ENCODE measurements at regions not wholly inside any gene's neighbourhood (a gene's known extent, or its start where the extent isn't known, plus 50 kb on each side); places are given as distances from the start of the nearest gene placed in this dataset.

DNA sequence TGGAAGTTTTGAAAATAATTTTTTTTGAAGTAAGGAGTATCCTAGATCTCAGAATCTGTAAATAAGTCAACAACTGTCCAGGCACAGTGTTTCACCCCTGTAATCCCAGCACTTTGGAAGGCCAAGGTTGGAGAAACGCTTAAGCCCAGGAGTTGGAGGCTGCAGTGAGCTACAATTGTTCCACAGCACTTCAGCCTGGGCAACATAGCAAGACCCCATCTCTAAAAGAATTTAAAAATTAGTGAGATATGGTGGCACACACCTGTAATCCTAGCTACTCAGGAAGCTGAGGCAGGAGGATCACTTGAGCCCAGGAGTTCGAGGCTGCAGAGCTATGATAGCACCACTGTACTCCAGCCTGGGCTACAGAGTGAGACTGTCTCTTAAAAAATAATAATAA is 87.2 kb upstream of the ZNF507 start (continued):
- no peak for TF ChIP-seq ZNF704 (CRISPR knock-in tag; IDR thresholded peaks at IDR 0.05; ENCODE audit: borderline replicate concordance)

GRCh38 chr19:32264568-32264967 is 80.8 kb upstream of the ZNF507 start:
- ChIA-PET CTCF (ENCODE audit: low intra/inter-chr PET ratio, low total read pairs) (no interaction called here), POLR2A (no interaction called here)
- Histone ChIP-seq H3K27me3 (ENCODE audit: control insufficient read depth in 1 of 2, insufficient read depth in 2 of 2, low read length in 2 of 2) (peaks cover 0 to 6% of the 10 kb centered on the region in 2 experiments; a peak in 1 of 5 replicates), H3K4me1 (ENCODE audit: insufficient read depth, low read length) (no peaks in the 10 kb centered on the region), H3K27ac (ENCODE audit: extremely low read length, insufficient read depth, low read length) (no peak overlapping the region), H3K4me3 (replicated peaks in 1 of 3; ENCODE audit: insufficient read depth in 1 of 3, low read depth in 2 of 3, low read length in 3 of 3) (no peak overlapping the region), H3K36me3 (replicated peaks in 1 of 2; ENCODE audit: control insufficient read depth in 1 of 2, insufficient read depth in 2 of 2, low read length in 2 of 2) (no peaks in the 10 kb centered on the region), H3K4me2 (ENCODE audit: low read depth, low read length) (no peak overlapping the region), H3K9me3 (ENCODE audit: low read length) (no peaks in the 10 kb centered on the region), H3K79me2 (ENCODE audit: insufficient read depth, low read length) (no peaks in the 10 kb centered on the region), H2AFZ (ENCODE audit: low read length) (no peak overlapping the region), H3K9ac (ENCODE audit: insufficient read depth, low read depth, low read length) (no peak overlapping the region), H4K20me1 (ENCODE audit: insufficient read depth, low read length) (no peaks in the 10 kb centered on the region)
- no peak for DNase-seq (ENCODE audit: low spot score)
- in situ Hi-C loops (cut with HindIII; ENCODE audit: extremely low pct_ligation_motif_present, low pct_unique_long_range_greater_than_20kb), result no loop called here
- no peak for FAIRE-seq
- no TSS peak for BruUV-seq (replicated peaks)
- no peak for ATAC-seq
- WGBS (ENCODE audit: low lambda C conversion rate), result 17% methylated on average over 7 of the region's 7 CpGs
- intact Hi-C loops (cut with micrococcal nuclease; ENCODE audit: unreplicated experiment), result no loop called here
- TF ChIP-seq TEAD2 (CRISPR knock-in tag; IDR thresholded peaks at IDR 0.05) (no peak), EHMT2 (IDR thresholded peaks at IDR 0.05; ENCODE audit: borderline replicate concordance, low read depth, low read length) (no peak), ZBED4 (CRISPR knock-in tag; IDR thresholded peaks at IDR 0.05; ENCODE audit: borderline replicate concordance) (no peak), BORCS8-MEF2B (CRISPR knock-in tag; IDR thresholded peaks at IDR 0.05) (no peak), MAZ (IDR thresholded peaks at IDR 0.05; ENCODE audit: borderline replicate concordance, low read depth, low read length) (no peak), MAZ (CRISPR knock-in tag; IDR thresholded peaks at IDR 0.05; ENCODE audit: low read depth) (no peak), MZF1 (CRISPR knock-in tag; IDR thresholded peaks at IDR 0.05; ENCODE audit: borderline replicate concordance) (no peak), NFYC (CRISPR knock-in tag; IDR thresholded peaks at IDR 0.05) (no peak), NFIC (IDR thresholded peaks at IDR 0.05; ENCODE audit: low read length) (no peak), SMARCE1 (IDR thresholded peaks at IDR 0.05; ENCODE audit: borderline replicate concordance) (no peak), NFE2L1 (CRISPR knock-in tag; IDR thresholded peaks at IDR 0.05; ENCODE audit: borderline replicate concordance) (no peak), MAFG (CRISPR knock-in tag; IDR thresholded peaks at IDR 0.05) (no peak), CAMTA2 (CRISPR knock-in tag; IDR thresholded peaks at IDR 0.05; ENCODE audit: borderline replicate concordance) (no peak), ZNF282 (IDR thresholded peaks at IDR 0.05; ENCODE audit: partially characterized antibody) (no peak)
- TF ChIP-seq, protein P1, sequence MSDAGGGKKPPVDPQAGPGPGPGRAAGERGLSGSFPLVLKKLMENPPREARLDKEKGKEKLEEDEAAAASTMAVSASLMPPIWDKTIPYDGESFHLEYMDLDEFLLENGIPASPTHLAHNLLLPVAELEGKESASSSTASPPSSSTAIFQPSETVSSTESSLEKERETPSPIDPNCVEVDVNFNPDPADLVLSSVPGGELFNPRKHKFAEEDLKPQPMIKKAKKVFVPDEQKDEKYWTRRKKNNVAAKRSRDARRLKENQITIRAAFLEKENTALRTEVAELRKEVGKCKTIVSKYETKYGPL (CRISPR knock-in tag; IDR thresholded peaks at IDR 0.05), result no peak

Measured in HepG2 (cell line).